Progenitor cell of endocrine pancreas (in vitro differentiated cells): ENCODE measurements at regions not wholly inside any gene's neighbourhood (a gene's known extent, or its start where the extent isn't known, plus 50 kb on each side); places are given as distances from the start of the nearest gene placed in this dataset.

Source experiments
- DNase-seq: peaks from one replicate; pipeline ENCODE4 v3.0.0; 2021; ENCODE audit warnings: low spot score; ENCODE audit not compliant: unreplicated experiment
- H3K27ac Mint-ChIP-seq: 2 replicates; pipeline ENCODE4 v1.8.0; 2021; ENCODE audit warnings: mild to moderate bottlenecking, moderate library complexity, mixed read lengths
- H3K27me3 Mint-ChIP-seq: 2 replicates; pipeline ENCODE4 v1.8.0; 2021; ENCODE audit warnings: mixed read lengths
- H3K36me3 Mint-ChIP-seq: 2 replicates; pipeline ENCODE4 v1.8.0; 2022; ENCODE audit warnings: mixed read lengths; ENCODE audit not compliant: insufficient read depth
- H3K4me1 Mint-ChIP-seq: 2 replicates; pipeline ENCODE4 v1.8.0; 2021; ENCODE audit warnings: low read depth, mixed read lengths
- H3K4me3 Mint-ChIP-seq: 2 replicates; pipeline ENCODE4 v1.8.0; 2021; ENCODE audit warnings: low read depth, mild to moderate bottlenecking, moderate library complexity, mixed read lengths
- H3K9me3 Mint-ChIP-seq: 2 replicates; pipeline ENCODE4 v1.8.0; 2021; ENCODE audit warnings: low read depth, mixed read lengths
- TF ChIP-seq, protein P1 (sequence below): fragments of 200-600 bp; sonication (generic); IDR thresholded peaks from one replicate; pipeline ENCODE4 v1.5.0; 2021; ENCODE audit warnings: antibody characterized with exemption, mild to moderate bottlenecking; ENCODE audit not compliant: unreplicated experiment

DNA sequence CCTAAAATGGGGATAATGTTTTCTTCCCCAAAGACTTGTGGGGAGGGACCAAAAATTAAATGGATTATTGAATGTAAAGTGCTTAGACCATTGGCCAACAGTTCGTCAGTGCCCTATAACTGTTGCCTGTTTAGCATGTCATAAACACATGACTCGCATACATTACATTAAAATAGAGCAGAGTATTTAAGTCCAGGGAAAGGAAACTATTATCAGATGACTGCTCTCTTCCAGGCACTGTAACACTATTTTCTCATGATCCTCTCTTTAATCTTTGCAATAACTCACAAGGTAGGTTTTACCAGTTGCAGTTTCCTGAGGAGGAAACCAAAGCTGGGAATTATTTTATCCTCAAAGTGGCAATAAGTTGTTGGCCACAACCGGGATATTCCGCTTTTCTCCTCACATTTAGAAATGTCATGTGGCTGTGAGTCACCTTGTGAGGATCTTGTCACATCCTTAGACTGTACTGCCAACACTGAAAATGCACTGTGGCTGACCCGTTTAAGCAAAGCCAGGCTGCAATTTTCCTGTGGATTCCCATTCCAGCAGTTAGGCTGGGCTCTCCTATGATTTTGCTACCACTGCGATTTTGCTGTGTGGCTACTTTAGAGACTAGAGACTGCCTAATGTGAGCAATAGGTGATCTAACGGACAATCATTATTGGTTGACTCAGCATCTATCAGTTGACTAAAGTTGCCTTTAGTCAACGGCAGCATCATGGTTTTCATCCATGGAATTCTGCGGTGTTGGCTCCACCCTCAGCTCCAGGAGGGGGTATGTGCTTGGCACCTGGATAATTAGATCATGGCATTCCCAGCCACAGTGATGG, 58.3 kb upstream of the DHX40 start:
- no peak overlapping the region for H3K27ac Mint-ChIP-seq
- TF ChIP-seq, protein P1, sequence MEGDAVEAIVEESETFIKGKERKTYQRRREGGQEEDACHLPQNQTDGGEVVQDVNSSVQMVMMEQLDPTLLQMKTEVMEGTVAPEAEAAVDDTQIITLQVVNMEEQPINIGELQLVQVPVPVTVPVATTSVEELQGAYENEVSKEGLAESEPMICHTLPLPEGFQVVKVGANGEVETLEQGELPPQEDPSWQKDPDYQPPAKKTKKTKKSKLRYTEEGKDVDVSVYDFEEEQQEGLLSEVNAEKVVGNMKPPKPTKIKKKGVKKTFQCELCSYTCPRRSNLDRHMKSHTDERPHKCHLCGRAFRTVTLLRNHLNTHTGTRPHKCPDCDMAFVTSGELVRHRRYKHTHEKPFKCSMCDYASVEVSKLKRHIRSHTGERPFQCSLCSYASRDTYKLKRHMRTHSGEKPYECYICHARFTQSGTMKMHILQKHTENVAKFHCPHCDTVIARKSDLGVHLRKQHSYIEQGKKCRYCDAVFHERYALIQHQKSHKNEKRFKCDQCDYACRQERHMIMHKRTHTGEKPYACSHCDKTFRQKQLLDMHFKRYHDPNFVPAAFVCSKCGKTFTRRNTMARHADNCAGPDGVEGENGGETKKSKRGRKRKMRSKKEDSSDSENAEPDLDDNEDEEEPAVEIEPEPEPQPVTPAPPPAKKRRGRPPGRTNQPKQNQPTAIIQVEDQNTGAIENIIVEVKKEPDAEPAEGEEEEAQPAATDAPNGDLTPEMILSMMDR: no peak
- no peaks in the 10 kb centered on the region for H3K27me3 Mint-ChIP-seq
- no peaks in the 10 kb centered on the region for H3K9me3 Mint-ChIP-seq
- no peak for DNase-seq
- no peaks in the 10 kb centered on the region for H3K36me3 Mint-ChIP-seq
- H3K4me1 Mint-ChIP-seq: no peaks in the 10 kb centered on the region
- H3K4me3 Mint-ChIP-seq: no peak overlapping the region

DNA sequence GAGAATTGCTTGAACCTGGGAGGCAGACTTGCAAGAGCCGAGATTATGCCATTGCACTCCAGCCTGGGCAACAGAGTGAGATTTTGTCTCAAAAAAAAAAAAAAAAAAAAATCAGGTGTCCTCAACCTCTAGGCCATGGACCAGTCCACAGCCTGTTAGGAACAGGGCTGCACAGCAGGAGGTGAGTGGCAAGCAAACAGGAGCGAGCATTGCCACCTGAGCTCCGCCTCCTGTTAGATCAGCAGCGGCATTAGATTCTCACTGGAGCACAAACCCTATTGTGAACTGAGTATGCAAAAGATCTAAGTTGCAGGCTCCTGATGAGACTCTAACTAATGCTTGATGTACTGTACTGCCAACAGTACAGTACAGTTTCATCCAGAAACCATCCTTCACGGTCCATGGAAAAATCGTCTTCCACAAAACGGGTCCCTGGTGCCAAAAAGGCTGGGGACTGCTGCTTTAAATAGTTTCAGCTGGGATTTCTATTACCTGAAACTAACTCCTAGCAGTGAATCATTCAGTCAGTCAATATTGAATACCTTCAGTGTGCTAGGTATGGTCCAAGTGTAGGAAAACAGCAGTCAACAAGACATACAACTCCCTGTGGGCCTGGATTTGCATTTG, 56.3 kb upstream of the DHX40 start:
- Mint-ChIP-seq H3K4me3 (no peak overlapping the region), H3K27ac (no peak overlapping the region), H3K9me3 (no peaks in the 10 kb centered on the region), H3K36me3 (no peaks in the 10 kb centered on the region), H3K4me1 (peaks cover 2% of the 10 kb centered on the region), H3K27me3 (no peaks in the 10 kb centered on the region)
- TF ChIP-seq, protein P1: no peak
- DNase-seq: no peak

DNA sequence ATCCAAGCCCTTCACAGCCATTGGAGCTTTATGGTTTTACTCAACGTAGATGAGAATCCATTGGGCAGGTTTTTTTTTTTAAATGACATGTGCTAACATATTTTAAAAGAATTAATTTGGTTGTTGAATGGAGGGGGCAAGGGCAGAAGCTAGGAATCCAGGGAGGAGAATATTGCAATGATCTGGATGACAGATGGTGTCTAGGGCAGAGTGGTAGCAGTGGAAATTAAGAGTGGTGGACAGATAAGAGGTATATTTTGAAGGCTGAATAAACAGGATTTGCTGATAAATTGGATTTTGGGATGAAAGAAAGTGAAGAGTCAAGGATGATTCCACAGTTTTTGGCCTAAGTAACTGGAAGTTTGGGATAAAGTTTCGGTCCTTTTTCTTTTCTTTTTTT, 54.8 kb upstream of the DHX40 start:
- DNase-seq: no peak
- no peaks in the 10 kb centered on the region for H3K27me3 Mint-ChIP-seq
- TF ChIP-seq, protein P1: no peak
- H3K36me3 Mint-ChIP-seq: no peaks in the 10 kb centered on the region
- H3K4me1 Mint-ChIP-seq: peaks cover 6% of the 10 kb centered on the region
- H3K4me3 Mint-ChIP-seq: no peak overlapping the region
- no peaks in the 10 kb centered on the region for H3K9me3 Mint-ChIP-seq
- H3K27ac Mint-ChIP-seq: no peak overlapping the region

DNA sequence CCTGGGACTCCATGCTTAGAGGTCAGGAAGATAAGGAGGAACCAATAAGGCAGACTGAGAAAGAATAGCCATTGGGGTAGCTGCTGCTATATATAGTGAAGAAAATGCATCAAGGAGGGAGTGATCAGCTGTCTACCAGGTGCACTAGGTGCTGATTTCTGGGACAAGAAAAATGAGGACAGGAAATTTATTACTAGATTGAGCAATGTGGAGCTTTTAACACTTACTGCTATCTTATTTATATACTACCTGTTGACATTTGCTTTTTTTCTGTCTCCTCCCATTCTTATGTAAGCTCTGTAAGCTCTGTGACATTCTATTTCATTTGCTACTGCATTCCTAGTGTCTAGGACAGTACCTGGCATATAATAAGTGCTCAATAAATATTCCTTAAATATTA, 53.7 kb upstream of the DHX40 start:
- Mint-ChIP-seq H3K36me3 (no peaks in the 10 kb centered on the region), H3K9me3 (no peaks in the 10 kb centered on the region), H3K27me3 (no peaks in the 10 kb centered on the region), H3K27ac (no peak overlapping the region), H3K4me3 (no peak overlapping the region), H3K4me1 (peaks cover 6% of the 10 kb centered on the region)
- TF ChIP-seq, protein P1: no peak
- DNase-seq: no peak

DNA sequence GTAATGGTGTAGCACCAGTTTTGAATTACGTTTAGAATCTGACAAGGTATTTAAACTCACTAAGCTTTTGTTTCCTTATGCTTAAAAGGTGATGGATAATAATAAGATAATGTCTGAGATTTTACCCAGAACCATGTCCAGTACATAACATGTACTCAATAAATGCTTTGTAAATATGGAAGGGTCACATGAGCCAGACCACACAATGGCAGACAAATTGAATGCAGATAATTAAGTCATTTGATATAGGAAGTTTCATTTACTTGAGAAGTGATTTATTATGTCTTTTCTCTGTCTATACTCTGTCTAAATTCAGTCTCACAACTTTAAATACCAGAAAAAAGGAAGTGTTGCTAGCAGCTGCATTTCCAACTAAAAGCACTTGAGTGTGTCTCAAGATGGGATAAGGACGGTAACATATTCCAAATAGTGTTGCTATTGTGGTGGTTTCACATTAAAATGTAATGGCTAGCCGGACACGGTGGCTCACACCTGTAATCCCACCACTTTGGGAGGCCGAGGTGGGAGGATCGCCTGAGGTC, 52.5 kb upstream of the DHX40 start:
- H3K9me3 Mint-ChIP-seq: no peaks in the 10 kb centered on the region
- no peaks in the 10 kb centered on the region for H3K27me3 Mint-ChIP-seq
- no peak overlapping the region for H3K4me3 Mint-ChIP-seq
- no peaks in the 10 kb centered on the region for H3K36me3 Mint-ChIP-seq
- H3K4me1 Mint-ChIP-seq: peaks cover 6% of the 10 kb centered on the region
- TF ChIP-seq, protein P1: no peak
- DNase-seq: no peak
- no peak overlapping the region for H3K27ac Mint-ChIP-seq
